ENCODE measurements at regions not wholly inside any gene's neighbourhood (a gene's known extent, or its start where the extent isn't known, plus 50 kb on each side); places are given as distances from the start of the nearest gene placed in this dataset.

DNA sequence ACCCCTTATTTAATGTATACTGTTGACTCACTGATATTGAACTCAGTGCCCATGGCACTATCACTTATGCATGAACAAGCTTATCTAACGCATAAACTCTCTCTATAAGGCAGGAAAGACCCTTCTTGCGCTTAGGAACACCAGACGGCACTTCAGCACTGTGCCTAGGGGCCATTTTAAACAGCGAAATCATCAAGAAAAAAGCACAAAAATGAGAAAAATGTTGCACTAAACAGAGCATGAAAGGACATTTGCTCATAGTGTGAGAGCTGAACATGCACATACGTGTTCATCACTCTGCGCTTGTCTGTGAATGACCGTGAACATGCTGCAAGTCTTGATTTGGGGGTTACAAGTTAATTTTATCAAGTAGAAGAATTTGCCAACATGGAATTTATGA is 109.6 kb downstream of the WDR11 start:
- no peaks in the 10 kb centered on the region for H3K9me3 Mint-ChIP-seq (ENCODE audit: insufficient read depth)
- POLR2A ChIA-PET = no interaction called here
- no peak overlapping the region for H3K4me3 Mint-ChIP-seq
- H3K4me1 Mint-ChIP-seq (ENCODE audit: low read depth) = no peaks in the 10 kb centered on the region
- H3K27ac Mint-ChIP-seq = no peak overlapping the region
- CTCF ChIA-PET = no interaction called here
- H3K27me3 Mint-ChIP-seq (ENCODE audit: low read depth) = peaks cover 2% of the 10 kb centered on the region
- no peak for ATAC-seq
- DNase-seq = no peak
- no peaks in the 10 kb centered on the region for H3K36me3 Mint-ChIP-seq (ENCODE audit: low read depth)

- Mint-ChIP-seq H3K27me3 (ENCODE audit: low read depth) (peaks cover 2% of the 10 kb centered on the region), H3K4me1 (ENCODE audit: low read depth) (no peaks in the 10 kb centered on the region), H3K4me3 (no peak overlapping the region), H3K36me3 (ENCODE audit: low read depth) (no peaks in the 10 kb centered on the region), H3K9me3 (ENCODE audit: insufficient read depth) (no peaks in the 10 kb centered on the region), H3K27ac (no peak overlapping the region)
- no peak for DNase-seq
- POLR2A ChIA-PET = no interaction called here
- ATAC-seq = no peak
- CTCF ChIA-PET = no interaction called here
Observed at GRCh38 chr10:120961795-120962755, 110.9 kb downstream of the WDR11 start.

DNA sequence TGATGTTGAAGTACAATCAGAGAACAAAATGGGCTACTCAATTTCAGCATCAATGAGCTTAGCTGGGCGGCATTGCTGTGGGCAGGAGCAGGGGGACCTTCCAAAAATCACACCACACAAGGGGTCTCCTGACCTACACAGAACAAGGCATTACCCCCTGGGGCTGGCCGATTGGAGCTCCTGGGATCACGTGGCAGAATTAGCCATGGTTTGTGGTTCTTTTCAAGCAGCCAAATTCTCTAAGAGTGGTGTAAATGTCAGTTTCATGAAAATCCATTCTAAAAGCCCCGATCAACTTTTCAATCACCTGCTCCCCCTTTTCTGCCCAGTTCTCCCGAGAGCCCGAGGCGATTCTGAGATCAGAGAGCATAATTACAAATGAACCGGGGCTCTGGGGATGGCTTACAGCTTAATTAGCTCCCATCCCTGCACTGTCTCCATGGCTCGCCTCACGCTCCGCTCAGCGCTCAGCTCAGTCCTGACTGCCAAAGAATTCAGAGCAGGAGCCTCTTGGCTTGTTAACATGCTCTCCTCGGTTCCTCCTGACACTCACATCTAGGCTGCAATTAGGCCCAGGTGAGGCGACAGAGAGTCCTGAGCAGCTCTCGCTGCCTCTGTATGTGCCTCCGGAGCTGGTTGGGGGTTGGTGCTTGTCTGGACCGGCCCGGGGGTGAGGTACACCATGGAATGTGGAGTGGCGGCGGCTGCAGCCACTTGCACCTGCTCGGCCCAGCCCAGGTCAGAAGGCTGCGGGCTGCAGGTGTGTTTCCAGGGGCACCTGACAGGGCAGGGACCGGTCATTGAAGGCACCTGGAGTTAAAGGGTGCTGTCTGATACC is 111.8 kb downstream of the WDR11 start:
- no peak for ATAC-seq
- POLR2A ChIA-PET = no interaction called here
- H3K4me3 Mint-ChIP-seq = no peak overlapping the region
- peaks cover 2% of the 10 kb centered on the region for H3K27me3 Mint-ChIP-seq (ENCODE audit: low read depth)
- H3K4me1 Mint-ChIP-seq (ENCODE audit: low read depth) = no peaks in the 10 kb centered on the region
- H3K9me3 Mint-ChIP-seq (ENCODE audit: insufficient read depth) = no peaks in the 10 kb centered on the region
- CTCF ChIA-PET = interaction anchor here (0.6 kb wide), 1 partner anchor 395 kb away, joined by 4 read pairs; no protein-coding TSS in a partner anchor
- DNase-seq = no peak
- H3K36me3 Mint-ChIP-seq (ENCODE audit: low read depth) = no peaks in the 10 kb centered on the region
- H3K27ac Mint-ChIP-seq = no peak overlapping the region

- ChIA-PET CTCF (interaction anchor here (0.6 kb wide), 1 partner anchor 395 kb away, joined by 4 read pairs; no protein-coding TSS in a partner anchor), POLR2A (no interaction called here)
- DNase-seq = no peak
- H3K36me3 Mint-ChIP-seq (ENCODE audit: low read depth) = no peaks in the 10 kb centered on the region
- H3K4me3 Mint-ChIP-seq = no peak overlapping the region
- no peaks in the 10 kb centered on the region for H3K9me3 Mint-ChIP-seq (ENCODE audit: insufficient read depth)
- H3K27ac Mint-ChIP-seq = no peak overlapping the region
- peaks cover 2% of the 10 kb centered on the region for H3K27me3 Mint-ChIP-seq (ENCODE audit: low read depth)
- H3K4me1 Mint-ChIP-seq (ENCODE audit: low read depth) = no peaks in the 10 kb centered on the region
- no peak for ATAC-seq
Observed at GRCh38 chr10:120963594-120964220, 112.5 kb downstream of the WDR11 start.

- ChIA-PET CTCF (interaction anchor here (1.8 kb wide), 1 partner anchor 18 kb away, joined by 5 read pairs; no protein-coding TSS in a partner anchor), POLR2A (no interaction called here)
- no peak overlapping the region for H3K4me3 Mint-ChIP-seq
- H3K36me3 Mint-ChIP-seq (ENCODE audit: low read depth) = no peaks in the 10 kb centered on the region
- no peak for DNase-seq
- H3K9me3 Mint-ChIP-seq (ENCODE audit: insufficient read depth) = no peaks in the 10 kb centered on the region
- no peak overlapping the region for H3K27ac Mint-ChIP-seq
- peaks cover 2% of the 10 kb centered on the region for H3K4me1 Mint-ChIP-seq (ENCODE audit: low read depth)
- ATAC-seq = no peak
- no peaks in the 10 kb centered on the region for H3K27me3 Mint-ChIP-seq (ENCODE audit: low read depth)
Observed at GRCh38 chr10:120966657-120967045, 115.5 kb downstream of the WDR11 start.

GRCh38 chr10:120969219-120969645 is 118.1 kb downstream of the WDR11 start:
- Mint-ChIP-seq H3K4me3 (no peak overlapping the region), H3K36me3 (ENCODE audit: low read depth) (no peaks in the 10 kb centered on the region), H3K27ac (no peak overlapping the region), H3K27me3 (ENCODE audit: low read depth) (no peaks in the 10 kb centered on the region), H3K9me3 (ENCODE audit: insufficient read depth) (no peaks in the 10 kb centered on the region), H3K4me1 (ENCODE audit: low read depth) (peaks cover 2% of the 10 kb centered on the region)
- ATAC-seq (no peak), DNase-seq (no peak)
- CTCF ChIA-PET = no interaction called here
- POLR2A ChIA-PET = no interaction called here

DNA sequence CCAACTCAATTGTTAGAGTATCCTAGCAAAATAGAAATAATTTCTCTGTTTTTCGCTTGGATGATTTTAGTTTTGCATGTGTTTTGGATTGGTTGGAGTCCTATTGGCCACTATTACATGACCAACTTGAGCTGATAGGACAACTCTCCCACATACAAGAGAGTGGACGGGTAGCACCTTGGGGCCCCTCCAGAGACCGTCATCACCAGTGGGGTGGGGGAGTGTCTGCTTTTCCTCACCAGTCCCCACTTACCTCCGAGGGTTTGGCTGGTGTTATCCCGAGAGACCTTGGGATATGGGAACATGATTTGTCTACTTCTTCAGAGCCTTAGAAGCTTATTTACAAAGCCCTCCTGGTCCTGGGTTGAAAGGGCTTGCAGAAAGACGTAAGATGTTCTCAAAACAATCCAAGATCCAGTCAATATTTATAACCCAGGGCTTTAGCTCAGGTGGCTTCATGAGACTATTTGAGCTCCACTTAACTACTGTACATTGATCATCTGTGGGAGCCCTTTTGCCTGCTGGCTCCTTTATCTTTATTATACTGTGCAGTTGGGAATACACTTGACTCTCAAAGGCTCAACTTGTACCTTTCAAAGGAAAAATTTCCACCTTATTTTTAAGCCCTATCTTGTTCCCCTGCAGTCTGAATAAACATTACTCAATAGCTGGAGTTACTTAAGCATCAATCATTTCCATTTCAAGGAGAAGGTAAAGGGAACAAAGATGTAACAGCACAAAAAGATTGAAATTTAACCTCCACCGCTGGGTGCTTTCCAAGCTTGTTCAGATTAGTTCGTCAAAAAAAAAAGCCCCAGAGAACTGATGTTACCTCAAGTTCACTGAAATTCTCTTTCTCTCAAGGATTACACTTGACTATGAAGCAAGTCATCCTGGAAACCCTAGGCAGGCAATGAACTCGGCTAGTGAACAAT is 119.7 kb downstream of the WDR11 start:
- Mint-ChIP-seq H3K27me3 (ENCODE audit: low read depth) (no peaks in the 10 kb centered on the region), H3K4me1 (ENCODE audit: low read depth) (peaks cover 2% of the 10 kb centered on the region), H3K9me3 (ENCODE audit: insufficient read depth) (no peaks in the 10 kb centered on the region), H3K27ac (no peak overlapping the region), H3K36me3 (ENCODE audit: low read depth) (no peaks in the 10 kb centered on the region), H3K4me3 (no peak overlapping the region)
- ChIA-PET CTCF (interaction anchor here (2.0 kb wide), 1 partner anchor 22 kb away, joined by 7 read pairs; no protein-coding TSS in a partner anchor), POLR2A (no interaction called here)
- ATAC-seq (no peak), DNase-seq (no peak)

- no peak for DNase-seq
- CTCF ChIA-PET = interaction anchor here (2.0 kb wide), 1 partner anchor 23 kb away, joined by 7 read pairs; no protein-coding TSS in a partner anchor
- ATAC-seq = no peak
- H3K9me3 Mint-ChIP-seq (ENCODE audit: insufficient read depth) = no peaks in the 10 kb centered on the region
- POLR2A ChIA-PET = no interaction called here
- H3K4me3 Mint-ChIP-seq = no peak overlapping the region
- no peaks in the 10 kb centered on the region for H3K27me3 Mint-ChIP-seq (ENCODE audit: low read depth)
- H3K27ac Mint-ChIP-seq = no peak overlapping the region
- no peaks in the 10 kb centered on the region for H3K36me3 Mint-ChIP-seq (ENCODE audit: low read depth)
- H3K4me1 Mint-ChIP-seq (ENCODE audit: low read depth) = peaks cover 2% of the 10 kb centered on the region
Observed at GRCh38 chr10:120971671-120972070, 120.5 kb downstream of the WDR11 start.

- Mint-ChIP-seq H3K27ac (no peak overlapping the region), H3K4me1 (ENCODE audit: low read depth) (peaks cover 2% of the 10 kb centered on the region), H3K27me3 (ENCODE audit: low read depth) (no peaks in the 10 kb centered on the region), H3K9me3 (ENCODE audit: insufficient read depth) (no peaks in the 10 kb centered on the region), H3K36me3 (ENCODE audit: low read depth) (no peaks in the 10 kb centered on the region), H3K4me3 (no peak overlapping the region)
- ATAC-seq = no peak
- CTCF ChIA-PET = interaction anchor here (2.0 kb wide), 1 partner anchor 23 kb away, joined by 7 read pairs; no protein-coding TSS in a partner anchor
- POLR2A ChIA-PET = no interaction called here
- no peak for DNase-seq
Observed at GRCh38 chr10:120972259-120972658, 121.1 kb downstream of the WDR11 start.

DNA sequence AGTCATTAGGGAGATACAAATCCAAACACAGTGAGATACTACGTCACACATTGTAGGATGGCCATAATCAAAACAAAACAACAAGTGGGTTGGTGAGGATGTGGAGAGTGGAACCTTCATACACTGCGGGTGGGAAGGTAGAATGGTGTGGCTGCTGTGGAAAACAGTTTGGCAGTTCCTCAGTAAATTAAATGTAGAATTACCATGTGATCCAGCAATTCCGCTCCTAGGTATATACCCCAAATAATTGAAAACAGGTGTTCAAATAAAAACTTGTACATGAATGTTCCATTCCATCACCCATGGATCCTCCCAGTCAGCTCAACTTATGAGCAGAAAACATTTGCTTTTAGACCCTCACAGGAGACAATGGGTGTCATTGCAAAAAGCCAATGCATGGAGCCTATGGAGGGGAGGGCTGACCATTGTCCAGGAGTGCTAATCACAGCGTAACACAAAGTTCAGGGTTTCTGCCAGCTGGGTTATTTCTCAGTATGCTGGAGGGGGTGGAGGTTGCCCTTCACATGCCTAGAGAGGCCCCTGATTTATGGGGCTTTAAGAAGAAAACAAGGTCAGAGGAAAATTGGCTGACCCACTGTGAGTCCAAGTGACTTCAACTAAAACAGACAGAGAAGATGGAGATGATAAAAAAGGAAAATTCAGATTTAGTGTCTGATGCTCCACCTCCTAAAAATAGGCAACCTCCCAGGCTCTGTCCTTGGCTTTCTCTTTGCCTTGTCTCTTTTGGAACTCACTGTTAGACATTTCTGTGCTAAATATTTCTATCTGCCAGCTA is 124.1 kb downstream of the WDR11 start:
- CTCF ChIA-PET = no interaction called here
- H3K4me3 Mint-ChIP-seq = no peak overlapping the region
- H3K4me1 Mint-ChIP-seq (ENCODE audit: low read depth) = peaks cover 3% of the 10 kb centered on the region
- H3K9me3 Mint-ChIP-seq (ENCODE audit: insufficient read depth) = no peaks in the 10 kb centered on the region
- no peak for DNase-seq
- POLR2A ChIA-PET = no interaction called here
- ATAC-seq = no peak
- no peak overlapping the region for H3K27ac Mint-ChIP-seq
- peaks cover 18% of the 10 kb centered on the region for H3K27me3 Mint-ChIP-seq (ENCODE audit: low read depth)
- H3K36me3 Mint-ChIP-seq (ENCODE audit: low read depth) = no peaks in the 10 kb centered on the region

Data from activated CD8-positive, alpha-beta T cell treated with anti-CD3 and anti-CD28 coated beads, Interleukin-2, amount 10 ng/mL, durations not matched to agents 7 days and 5 days (primary cell).